ENCODE measurements at regions not wholly inside any gene's neighbourhood (a gene's known extent, or its start where the extent isn't known, plus 50 kb on each side); places are given as distances from the start of the nearest gene placed in this dataset.

GRCh38 chr14:34122081-34122480 lies 171.2 kb upstream of the EGLN3 start:
- Histone ChIP-seq H3K79me2 (ENCODE audit: insufficient read depth, low read length) (no peaks in the 10 kb centered on the region), H3K4me2 (ENCODE audit: low read depth, low read length) (no peak overlapping the region), H3K27me3 (ENCODE audit: control insufficient read depth in 1 of 2, insufficient read depth in 2 of 2, low read length in 2 of 2) (no peaks in the 10 kb centered on the region; a peak in 1 of 5 replicates), H3K9me3 (ENCODE audit: low read length) (no peaks in the 10 kb centered on the region), H3K27ac (ENCODE audit: extremely low read length, insufficient read depth, low read length) (no peak overlapping the region), H4K20me1 (ENCODE audit: insufficient read depth, low read length) (no peaks in the 10 kb centered on the region), H3K4me1 (ENCODE audit: insufficient read depth, low read length) (no peaks in the 10 kb centered on the region), H3K4me3 (replicated peaks in 1 of 3; ENCODE audit: insufficient read depth in 1 of 3, low read depth in 2 of 3, low read length in 3 of 3) (no peak overlapping the region), H2AFZ (ENCODE audit: low read length) (no peak overlapping the region), H3K36me3 (replicated peaks in 1 of 2; ENCODE audit: control insufficient read depth in 1 of 2, insufficient read depth in 2 of 2, low read length in 2 of 2) (no peaks in the 10 kb centered on the region), H3K9ac (ENCODE audit: insufficient read depth, low read depth, low read length) (no peak overlapping the region)
- no peak for ATAC-seq
- DNase-seq (ENCODE audit: low spot score): no peak
- FAIRE-seq: no peak
- WGBS (ENCODE audit: low lambda C conversion rate): 21% methylated on average over 3 of the region's 3 CpGs
- TF ChIP-seq RELA (CRISPR knock-in tag; IDR thresholded peaks at IDR 0.05): no peak
- no peak for TF ChIP-seq ZNF530 (CRISPR knock-in tag; IDR thresholded peaks at IDR 0.05; ENCODE audit: low read depth)
- TF ChIP-seq, protein P1, sequence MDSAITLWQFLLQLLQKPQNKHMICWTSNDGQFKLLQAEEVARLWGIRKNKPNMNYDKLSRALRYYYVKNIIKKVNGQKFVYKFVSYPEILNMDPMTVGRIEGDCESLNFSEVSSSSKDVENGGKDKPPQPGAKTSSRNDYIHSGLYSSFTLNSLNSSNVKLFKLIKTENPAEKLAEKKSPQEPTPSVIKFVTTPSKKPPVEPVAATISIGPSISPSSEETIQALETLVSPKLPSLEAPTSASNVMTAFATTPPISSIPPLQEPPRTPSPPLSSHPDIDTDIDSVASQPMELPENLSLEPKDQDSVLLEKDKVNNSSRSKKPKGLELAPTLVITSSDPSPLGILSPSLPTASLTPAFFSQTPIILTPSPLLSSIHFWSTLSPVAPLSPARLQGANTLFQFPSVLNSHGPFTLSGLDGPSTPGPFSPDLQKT (CRISPR knock-in tag; IDR thresholded peaks at IDR 0.05; ENCODE audit: borderline replicate concordance): no peak
- TF ChIP-seq ZNF124 (CRISPR knock-in tag; IDR thresholded peaks at IDR 0.05): no peak
- TF ChIP-seq ZNF274 (CRISPR knock-in tag; IDR thresholded peaks at IDR 0.05): no peak
- 0 out of 2 replicates have a peak, but pooled peaks have one; percentile 31 for TF ChIP-seq ZNF816 (CRISPR knock-in tag; IDR thresholded peaks at IDR 0.05; ENCODE audit: borderline replicate concordance)
- in situ Hi-C loops (cut with HindIII; ENCODE audit: extremely low pct_ligation_motif_present, low pct_unique_long_range_greater_than_20kb) (no loop called here), intact Hi-C loops (cut with micrococcal nuclease; ENCODE audit: unreplicated experiment) (no loop called here)
- no TSS peak for BruUV-seq (replicated peaks)
- ChIA-PET CTCF (ENCODE audit: low intra/inter-chr PET ratio, low total read pairs) (no interaction called here), POLR2A (no interaction called here)

GRCh38 chr14:34120185-34120977 lies 169.5 kb upstream of the EGLN3 start:
- Histone ChIP-seq H3K9ac (ENCODE audit: insufficient read depth, low read depth, low read length) (no peak overlapping the region), H3K79me2 (ENCODE audit: insufficient read depth, low read length) (no peaks in the 10 kb centered on the region), H3K9me3 (ENCODE audit: low read length) (no peaks in the 10 kb centered on the region), H2AFZ (ENCODE audit: low read length) (no peak overlapping the region), H4K20me1 (ENCODE audit: insufficient read depth, low read length) (no peaks in the 10 kb centered on the region), H3K27me3 (ENCODE audit: control insufficient read depth in 1 of 2, insufficient read depth in 2 of 2, low read length in 2 of 2) (no peaks in the 10 kb centered on the region; a peak in 1 of 5 replicates), H3K4me2 (ENCODE audit: low read depth, low read length) (no peak overlapping the region), H3K4me1 (ENCODE audit: insufficient read depth, low read length) (no peaks in the 10 kb centered on the region), H3K4me3 (replicated peaks in 1 of 3; ENCODE audit: insufficient read depth in 1 of 3, low read depth in 2 of 3, low read length in 3 of 3) (no peak overlapping the region), H3K27ac (ENCODE audit: extremely low read length, insufficient read depth, low read length) (no peak overlapping the region), H3K36me3 (replicated peaks in 1 of 2; ENCODE audit: control insufficient read depth in 1 of 2, insufficient read depth in 2 of 2, low read length in 2 of 2) (no peaks in the 10 kb centered on the region)
- in situ Hi-C loops (cut with HindIII; ENCODE audit: extremely low pct_ligation_motif_present, low pct_unique_long_range_greater_than_20kb) (no loop called here), intact Hi-C loops (cut with micrococcal nuclease; ENCODE audit: unreplicated experiment) (no loop called here)
- CTCF ChIA-PET (ENCODE audit: low intra/inter-chr PET ratio, low total read pairs): no interaction called here
- WGBS (ENCODE audit: low lambda C conversion rate): 49% methylated on average over 3 of the region's 3 CpGs
- ATAC-seq (peak; percentile 83), DNase-seq (ENCODE audit: low spot score) (no peak), FAIRE-seq (no peak)
- BruUV-seq (replicated peaks): no TSS peak
- POLR2A ChIA-PET: no interaction called here
- no peak for TF ChIP-seq ZNF766 (CRISPR knock-in tag; IDR thresholded peaks at IDR 0.05; ENCODE audit: borderline replicate concordance)
- TF ChIP-seq GPN1 (CRISPR knock-in tag; IDR thresholded peaks at IDR 0.05; ENCODE audit: borderline replicate concordance): no peak
- TF ChIP-seq BRD4 (CRISPR knock-in tag; IDR thresholded peaks at IDR 0.05): peak; percentile 22; the same call in 1 of the 2 replicates
- TF ChIP-seq, protein P2, sequence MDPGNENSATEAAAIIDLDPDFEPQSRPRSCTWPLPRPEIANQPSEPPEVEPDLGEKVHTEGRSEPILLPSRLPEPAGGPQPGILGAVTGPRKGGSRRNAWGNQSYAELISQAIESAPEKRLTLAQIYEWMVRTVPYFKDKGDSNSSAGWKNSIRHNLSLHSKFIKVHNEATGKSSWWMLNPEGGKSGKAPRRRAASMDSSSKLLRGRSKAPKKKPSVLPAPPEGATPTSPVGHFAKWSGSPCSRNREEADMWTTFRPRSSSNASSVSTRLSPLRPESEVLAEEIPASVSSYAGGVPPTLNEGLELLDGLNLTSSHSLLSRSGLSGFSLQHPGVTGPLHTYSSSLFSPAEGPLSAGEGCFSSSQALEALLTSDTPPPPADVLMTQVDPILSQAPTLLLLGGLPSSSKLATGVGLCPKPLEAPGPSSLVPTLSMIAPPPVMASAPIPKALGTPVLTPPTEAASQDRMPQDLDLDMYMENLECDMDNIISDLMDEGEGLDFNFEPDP (CRISPR knock-in tag; conservative IDR thresholded peaks at IDR 0.05): no peak
- TF ChIP-seq STAG1 (CRISPR knock-in tag; IDR thresholded peaks at IDR 0.05): peak; percentile 64
- peak; percentile 31; the same call in 1 of the 2 replicates for TF ChIP-seq ZNF501 (CRISPR knock-in tag; IDR thresholded peaks at IDR 0.05)
- TF ChIP-seq SPEN (CRISPR knock-in tag; IDR thresholded peaks at IDR 0.05; ENCODE audit: low read depth): 0 out of 2 replicates have a peak, but pooled peaks have one; percentile 24
- no peak for TF ChIP-seq CREB1 (IDR thresholded peaks at IDR 0.05)
- TF ChIP-seq CREB1 (CRISPR knock-in tag; IDR thresholded peaks at IDR 0.05): no peak

Data from HepG2 (cell line).